IMR-90 (cell line): ENCODE measurements at regions not wholly inside any gene's neighbourhood (a gene's known extent, or its start where the extent isn't known, plus 50 kb on each side); places are given as distances from the start of the nearest gene placed in this dataset.

Experiments used
- BHLHE40 ChIP-seq: fragments of 150-350 bp; IDR thresholded peaks from 2 replicates; pipeline ENCODE4 v1.6.1; 2016; ENCODE audit warnings: mild to moderate bottlenecking, low read depth, low read length
- CEBPB ChIP-seq: IDR thresholded peaks from 2 replicates; pipeline ENCODE4 v1.6.1; 2012; ENCODE audit warnings: low read depth, low read length, improper control_type of control experiment
- CHD1 ChIP-seq: IDR thresholded peaks from 2 replicates; pipeline ENCODE4 v1.6.1; 2012; ENCODE audit warnings: low read depth, low read length, improper control_type of control experiment
- CTCF ChIP-seq: conservative IDR thresholded peaks from 2 replicates; pipeline ENCODE4 v1.5.1; 2012; ENCODE audit warnings: mild to moderate bottlenecking, low read depth, low read length, improper control_type of control experiment
- FOS ChIP-seq: fragments of 150-350 bp; IDR thresholded peaks from 2 replicates; pipeline ENCODE4 v1.6.1; 2016; ENCODE audit warnings: low read depth, low read length
- MAFK ChIP-seq: IDR thresholded peaks from 2 replicates; pipeline ENCODE4 v1.6.1; 2012; ENCODE audit warnings: low read depth, low read length, improper control_type of control experiment
- POLR2A ChIP-seq: IDR thresholded peaks from 2 replicates; pipeline ENCODE4 v1.6.1; 2012; ENCODE audit warnings: mild to moderate bottlenecking, low read depth, low read length
- RAD21 ChIP-seq: IDR thresholded peaks from 2 replicates; pipeline ENCODE4 v1.6.1; 2012; ENCODE audit warnings: low read length, improper control_type of control experiment
- RFX5 ChIP-seq: IDR thresholded peaks from 2 replicates; pipeline ENCODE4 v1.8.0; 2012; ENCODE audit warnings: low read depth, mild to moderate bottlenecking, low read length, moderate library complexity
- USF2 ChIP-seq: fragments of 150-350 bp; IDR thresholded peaks from 2 replicates; pipeline ENCODE4 v1.6.1; 2017; ENCODE audit warnings: mild to moderate bottlenecking, antibody characterized with exemption, low read length, low read depth
- TF ChIP-seq, protein P1 (sequence below): fragments of 150-350 bp; IDR thresholded peaks from 2 replicates; pipeline ENCODE4 v1.6.1; 2016; ENCODE audit warnings: low read depth, mild to moderate bottlenecking, low read length, moderate library complexity, borderline replicate concordance

GRCh38 chr6:114435985-114436384 lies 93.2 kb upstream of the HS3ST5 start:
- no peak for TF ChIP-seq RAD21
- no peak for TF ChIP-seq CTCF
- TF ChIP-seq, protein P1, sequence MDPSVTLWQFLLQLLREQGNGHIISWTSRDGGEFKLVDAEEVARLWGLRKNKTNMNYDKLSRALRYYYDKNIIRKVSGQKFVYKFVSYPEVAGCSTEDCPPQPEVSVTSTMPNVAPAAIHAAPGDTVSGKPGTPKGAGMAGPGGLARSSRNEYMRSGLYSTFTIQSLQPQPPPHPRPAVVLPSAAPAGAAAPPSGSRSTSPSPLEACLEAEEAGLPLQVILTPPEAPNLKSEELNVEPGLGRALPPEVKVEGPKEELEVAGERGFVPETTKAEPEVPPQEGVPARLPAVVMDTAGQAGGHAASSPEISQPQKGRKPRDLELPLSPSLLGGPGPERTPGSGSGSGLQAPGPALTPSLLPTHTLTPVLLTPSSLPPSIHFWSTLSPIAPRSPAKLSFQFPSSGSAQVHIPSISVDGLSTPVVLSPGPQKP, result no peak
- no peak for TF ChIP-seq BHLHE40
- no peak for TF ChIP-seq CEBPB
- TF ChIP-seq POLR2A, result no peak
- no peak for TF ChIP-seq MAFK
- TF ChIP-seq USF2, result no peak
- TF ChIP-seq CHD1, result no peak
- no peak for TF ChIP-seq RFX5
- TF ChIP-seq FOS, result no peak
